ENCODE measurements at regions not wholly inside any gene's neighbourhood (a gene's known extent, or its start where the extent isn't known, plus 50 kb on each side); places are given as distances from the start of the nearest gene placed in this dataset.

- TF ChIP-seq ATF3 (IDR thresholded peaks at IDR 0.05), result no peak
- TF ChIP-seq SIN3A (IDR thresholded peaks at IDR 0.05; ENCODE audit: low read depth), result no peak
- no peak for TF ChIP-seq SRF (IDR thresholded peaks at IDR 0.05; ENCODE audit: low read depth)
- no peak for TF ChIP-seq CEBPB (IDR thresholded peaks at IDR 0.05; ENCODE audit: low read depth)
- no peak for TF ChIP-seq MAX (IDR thresholded peaks at IDR 0.05)
- TF ChIP-seq EZH2 (IDR thresholded peaks at IDR 0.05), result no peak
- TF ChIP-seq POLR2A (IDR thresholded peaks at IDR 0.05; ENCODE audit: borderline replicate concordance, extremely low read depth, insufficient read depth, insufficient read length), result no peak
- TF ChIP-seq FOSL1 (IDR thresholded peaks at IDR 0.05; ENCODE audit: low read depth), result no peak
- no peak for TF ChIP-seq REST (IDR thresholded peaks at IDR 0.05; ENCODE audit: low read depth)
- no peak for TF ChIP-seq ZFX (IDR thresholded peaks at IDR 0.05)
- RAD21 ChIA-PET (ENCODE audit: low non-redundant PET in 1 of 2, low total read pairs in 2 of 2, uncharacterized antibody in 2 of 2, unreplicated experiment in 2 of 2), result no interaction called here
- H3K27ac ChIP-seq (ENCODE audit: low read depth, low read length), result no peak overlapping the region
Observed at GRCh38 chr2:17059458-17059857, 393.8 kb upstream of the CYRIA start.

More at GRCh38 chr2:17059458-17059857, 393.8 kb upstream of the CYRIA start:
- H4K20me1 ChIP-seq (ENCODE audit: insufficient read depth), result no peaks in the 10 kb centered on the region; the same call in 1 of the 2 replicates
- peaks cover 14% of the 10 kb centered on the region; the same call in 1 of the 2 replicates for H3K27me3 ChIP-seq (ENCODE audit: insufficient read depth, low read length)
- intact Hi-C loops (cut with micrococcal nuclease), result no loop called here
- ChIA-PET POLR2A (no interaction called here), CTCF (no interaction called here)
- no peak overlapping the region for H3K9ac ChIP-seq (ENCODE audit: low read length)
- no peaks in the 10 kb centered on the region for H3K4me1 ChIP-seq (ENCODE audit: control insufficient read depth in 1 of 2, insufficient read depth in 2 of 2, low read length in 2 of 2)
- H3K9me3 ChIP-seq (ENCODE audit: control insufficient read depth in 1 of 2, insufficient read depth in 1 of 2, low read depth in 1 of 2, low read length in 2 of 2), result no peaks in the 10 kb centered on the region
- H3K4me3 ChIP-seq (replicated peaks in 1 of 2; ENCODE audit: low read depth in 1 of 2, low read length in 2 of 2), result no peak overlapping the region
- H3K79me2 ChIP-seq (ENCODE audit: insufficient read depth, low read length), result no peaks in the 10 kb centered on the region
- no peak for ATAC-seq
- H3K36me3 ChIP-seq (ENCODE audit: control insufficient read depth in 1 of 2, insufficient read depth in 2 of 2, low read length in 2 of 2), result no peaks in the 10 kb centered on the region
- H3K9me2 ChIP-seq (ENCODE audit: insufficient read depth), result no peaks in the 10 kb centered on the region
- H2AFZ ChIP-seq (ENCODE audit: low read depth, low read length, poor library complexity, severe bottlenecking), result no peak overlapping the region
- BruUV-seq (replicated peaks), result no TSS peak
- no peak overlapping the region for H3K4me2 ChIP-seq (ENCODE audit: low read length)
- no peak for DNase-seq (ENCODE audit: low read depth, low spot score)

Data from HCT116 (cell line).